ENCODE measurements at regions not wholly inside any gene's neighbourhood (a gene's known extent, or its start where the extent isn't known, plus 50 kb on each side); places are given as distances from the start of the nearest gene placed in this dataset.

DNA sequence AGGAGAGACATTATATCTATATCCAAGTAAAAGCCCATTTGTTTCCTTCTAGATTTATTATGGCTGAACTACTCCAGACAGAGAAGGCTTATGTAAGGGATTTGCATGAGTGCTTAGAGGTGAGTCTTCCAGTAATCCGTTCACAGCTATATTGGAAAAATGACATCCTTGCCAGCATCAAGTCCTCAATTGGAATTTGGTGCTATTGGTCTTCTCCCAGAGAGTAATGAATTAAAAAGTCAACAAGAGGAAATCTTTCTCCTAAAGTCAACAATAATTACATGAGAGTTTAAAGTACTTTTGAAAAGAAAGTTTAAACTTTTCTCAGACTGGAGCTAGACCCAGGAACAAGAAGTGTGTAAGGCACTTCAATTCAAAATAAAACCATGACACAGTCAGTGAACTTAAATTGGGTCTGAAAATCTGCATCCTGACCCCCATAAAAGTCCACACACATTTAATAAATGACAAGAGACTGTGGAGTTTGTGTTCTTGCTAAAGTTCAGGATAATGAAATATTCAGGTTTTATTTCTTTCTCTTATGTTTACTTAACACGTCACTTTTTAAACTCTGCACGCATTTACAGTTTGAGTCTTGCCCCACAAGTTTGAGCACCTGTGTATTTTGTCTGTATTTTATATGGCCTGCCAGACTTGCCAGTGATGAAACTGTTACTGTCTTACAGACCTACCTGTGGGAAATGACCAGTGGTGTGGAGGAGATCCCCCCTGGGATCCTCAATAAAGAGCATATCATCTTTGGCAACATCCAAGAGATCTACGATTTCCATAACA is 268.2 kb upstream of the UMPS start:
- DNase-seq (ENCODE audit: insufficient read length, low spot score, missing footprints): no peak
- Histone ChIP-seq H3K27me3 (ENCODE audit: insufficient read depth, low read length) (peaks cover 49% of the 10 kb centered on the region), H2AFZ (ENCODE audit: low read length) (no peak overlapping the region), H3K79me2 (ENCODE audit: insufficient read depth, low read length) (no peaks in the 10 kb centered on the region), H3K9me3 (ENCODE audit: low read depth, low read length) (no peaks in the 10 kb centered on the region), H3K4me3 (ENCODE audit: insufficient read depth, low read length) (no peak overlapping the region), H4K20me1 (ENCODE audit: insufficient read depth, low read length) (no peaks in the 10 kb centered on the region), H3K27ac (ENCODE audit: low read depth, low read length) (no peak overlapping the region), H3K4me2 (ENCODE audit: insufficient read depth, low read length) (no peak overlapping the region), H3K4me1 (ENCODE audit: insufficient read depth, low read length) (no peaks in the 10 kb centered on the region), H3K36me3 (ENCODE audit: insufficient read depth, low read length) (no peaks in the 10 kb centered on the region)
- TF ChIP-seq, protein P1, sequence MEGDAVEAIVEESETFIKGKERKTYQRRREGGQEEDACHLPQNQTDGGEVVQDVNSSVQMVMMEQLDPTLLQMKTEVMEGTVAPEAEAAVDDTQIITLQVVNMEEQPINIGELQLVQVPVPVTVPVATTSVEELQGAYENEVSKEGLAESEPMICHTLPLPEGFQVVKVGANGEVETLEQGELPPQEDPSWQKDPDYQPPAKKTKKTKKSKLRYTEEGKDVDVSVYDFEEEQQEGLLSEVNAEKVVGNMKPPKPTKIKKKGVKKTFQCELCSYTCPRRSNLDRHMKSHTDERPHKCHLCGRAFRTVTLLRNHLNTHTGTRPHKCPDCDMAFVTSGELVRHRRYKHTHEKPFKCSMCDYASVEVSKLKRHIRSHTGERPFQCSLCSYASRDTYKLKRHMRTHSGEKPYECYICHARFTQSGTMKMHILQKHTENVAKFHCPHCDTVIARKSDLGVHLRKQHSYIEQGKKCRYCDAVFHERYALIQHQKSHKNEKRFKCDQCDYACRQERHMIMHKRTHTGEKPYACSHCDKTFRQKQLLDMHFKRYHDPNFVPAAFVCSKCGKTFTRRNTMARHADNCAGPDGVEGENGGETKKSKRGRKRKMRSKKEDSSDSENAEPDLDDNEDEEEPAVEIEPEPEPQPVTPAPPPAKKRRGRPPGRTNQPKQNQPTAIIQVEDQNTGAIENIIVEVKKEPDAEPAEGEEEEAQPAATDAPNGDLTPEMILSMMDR (IDR thresholded peaks at IDR 0.05; ENCODE audit: extremely low read depth, low read depth, low read length): no peak

DNA sequence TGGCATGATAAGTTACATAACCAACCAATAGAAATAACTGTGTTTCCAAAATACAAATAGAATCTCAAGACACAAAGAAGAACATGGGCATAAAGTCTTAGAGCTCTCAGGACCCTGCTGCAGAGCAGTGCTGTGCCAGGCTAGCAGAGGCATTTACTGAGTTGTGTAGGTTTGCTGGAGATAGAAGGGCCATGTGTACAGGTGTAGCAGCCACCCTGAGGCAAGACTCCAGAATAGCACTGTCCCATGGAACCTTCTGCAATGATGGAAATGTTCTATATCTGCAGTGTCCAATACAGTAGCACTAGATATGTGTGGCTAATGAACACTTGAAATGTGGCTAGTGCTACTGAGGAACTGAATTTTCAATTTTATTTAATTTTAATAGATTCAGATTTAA is 267.0 kb upstream of the UMPS start:
- Histone ChIP-seq H2AFZ (ENCODE audit: low read length) (no peak overlapping the region), H3K4me2 (ENCODE audit: insufficient read depth, low read length) (no peak overlapping the region), H3K4me1 (ENCODE audit: insufficient read depth, low read length) (no peaks in the 10 kb centered on the region), H4K20me1 (ENCODE audit: insufficient read depth, low read length) (no peaks in the 10 kb centered on the region), H3K4me3 (ENCODE audit: insufficient read depth, low read length) (no peak overlapping the region), H3K79me2 (ENCODE audit: insufficient read depth, low read length) (no peaks in the 10 kb centered on the region), H3K9me3 (ENCODE audit: low read depth, low read length) (no peaks in the 10 kb centered on the region), H3K36me3 (ENCODE audit: insufficient read depth, low read length) (no peaks in the 10 kb centered on the region), H3K27ac (ENCODE audit: low read depth, low read length) (no peak overlapping the region), H3K27me3 (ENCODE audit: insufficient read depth, low read length) (peaks cover 54% of the 10 kb centered on the region)
- TF ChIP-seq, protein P1 (IDR thresholded peaks at IDR 0.05; ENCODE audit: extremely low read depth, low read depth, low read length): no peak
- DNase-seq (ENCODE audit: insufficient read length, low spot score, missing footprints): no peak

DNA sequence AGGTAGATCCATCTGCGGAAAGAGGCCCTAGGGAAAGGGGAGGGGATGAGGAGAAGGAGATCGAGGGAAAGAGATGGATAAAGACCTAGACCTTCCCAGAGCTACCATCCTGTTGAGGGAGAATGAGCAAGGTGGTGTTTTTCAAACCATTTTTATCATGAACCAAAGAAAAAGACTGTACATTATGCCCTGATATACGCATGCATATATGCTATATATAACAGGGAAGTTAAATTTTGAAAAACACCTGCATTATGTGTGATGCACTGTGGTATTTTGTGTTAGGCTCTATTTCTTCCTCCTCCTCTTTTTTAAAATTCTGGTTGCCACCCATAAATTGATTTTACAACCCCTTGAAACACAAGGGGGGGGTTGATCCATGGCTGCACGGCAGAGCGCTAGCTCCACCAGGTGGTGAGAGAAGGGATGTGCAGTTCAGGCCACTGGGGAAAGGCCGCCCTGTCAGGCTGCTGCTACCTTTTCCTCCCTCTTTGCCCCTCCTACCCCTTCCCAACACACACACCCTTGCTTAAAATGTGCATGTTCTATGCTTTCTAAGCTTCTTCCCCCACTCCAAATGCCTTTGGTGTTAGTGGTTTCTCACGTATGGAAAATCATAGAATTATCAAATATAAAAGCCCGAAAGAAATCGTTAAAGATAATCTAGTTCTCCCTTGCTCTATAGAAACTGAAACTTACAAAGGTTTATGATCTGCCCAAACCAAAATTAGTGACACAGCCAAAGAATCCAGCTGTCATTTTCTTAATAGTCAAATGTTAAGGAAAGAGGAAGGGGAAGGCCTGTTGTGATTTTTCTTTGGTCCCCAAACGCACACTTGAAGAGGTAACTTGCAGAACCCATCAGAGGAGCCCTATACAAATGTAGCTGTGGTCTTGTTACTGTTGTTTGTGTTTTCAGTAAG is 262.0 kb upstream of the UMPS start:
- peak; percentile 91 for DNase-seq (ENCODE audit: insufficient read length, low spot score, missing footprints)
- no peak overlapping the region for H3K4me3 ChIP-seq (ENCODE audit: insufficient read depth, low read length)
- H3K27me3 ChIP-seq (ENCODE audit: insufficient read depth, low read length): peaks cover 33% of the 10 kb centered on the region
- H3K9me3 ChIP-seq (ENCODE audit: low read depth, low read length): no peaks in the 10 kb centered on the region
- no peaks in the 10 kb centered on the region for H3K79me2 ChIP-seq (ENCODE audit: insufficient read depth, low read length)
- TF ChIP-seq, protein P1 (IDR thresholded peaks at IDR 0.05; ENCODE audit: extremely low read depth, low read depth, low read length): peak; percentile 98
- H4K20me1 ChIP-seq (ENCODE audit: insufficient read depth, low read length): no peaks in the 10 kb centered on the region
- no peaks in the 10 kb centered on the region for H3K36me3 ChIP-seq (ENCODE audit: insufficient read depth, low read length)
- H3K27ac ChIP-seq (ENCODE audit: low read depth, low read length): no peak overlapping the region
- H3K4me2 ChIP-seq (ENCODE audit: insufficient read depth, low read length): no peak overlapping the region
- no peaks in the 10 kb centered on the region for H3K4me1 ChIP-seq (ENCODE audit: insufficient read depth, low read length)
- no peak overlapping the region for H2AFZ ChIP-seq (ENCODE audit: low read length)

DNA sequence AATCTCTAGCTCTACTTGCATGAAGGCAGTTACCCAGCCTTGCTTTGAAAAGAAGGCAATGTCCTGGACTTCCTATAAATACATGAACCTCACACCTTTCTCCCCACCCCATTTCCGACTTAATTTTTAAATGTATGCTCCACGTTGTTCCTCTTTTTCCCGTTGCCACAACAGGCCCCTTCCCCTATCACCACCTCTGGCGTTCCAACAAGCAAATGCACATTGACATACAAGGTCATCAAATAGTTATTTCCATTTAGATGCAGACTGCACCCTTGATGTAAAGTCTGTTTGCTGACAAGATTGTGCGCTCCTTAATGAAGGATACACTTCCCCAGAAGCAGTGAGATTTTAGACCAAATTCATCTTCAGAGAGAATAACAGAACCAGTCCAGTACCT is 260.7 kb upstream of the UMPS start:
- Histone ChIP-seq H3K27ac (ENCODE audit: low read depth, low read length) (no peak overlapping the region), H2AFZ (ENCODE audit: low read length) (no peak overlapping the region), H3K4me1 (ENCODE audit: insufficient read depth, low read length) (no peaks in the 10 kb centered on the region)

More for the DNA sequence above, 260.7 kb upstream of the UMPS start:
- Histone ChIP-seq H4K20me1 (ENCODE audit: insufficient read depth, low read length) (no peaks in the 10 kb centered on the region), H3K4me3 (ENCODE audit: insufficient read depth, low read length) (no peak overlapping the region), H3K27me3 (ENCODE audit: insufficient read depth, low read length) (peaks cover 28% of the 10 kb centered on the region), H3K79me2 (ENCODE audit: insufficient read depth, low read length) (no peaks in the 10 kb centered on the region), H3K9me3 (ENCODE audit: low read depth, low read length) (no peaks in the 10 kb centered on the region), H3K36me3 (ENCODE audit: insufficient read depth, low read length) (no peaks in the 10 kb centered on the region), H3K4me2 (ENCODE audit: insufficient read depth, low read length) (no peak overlapping the region)
- TF ChIP-seq, protein P1 (IDR thresholded peaks at IDR 0.05; ENCODE audit: extremely low read depth, low read depth, low read length): no peak
- no peak for DNase-seq (ENCODE audit: insufficient read length, low spot score, missing footprints)
